Spleen (tissue), 7 donors: ENCODE measurements at regions not wholly inside any gene's neighbourhood (a gene's known extent, or its start where the extent isn't known, plus 50 kb on each side); places are given as distances from the start of the nearest gene placed in this dataset.

Source experiments
- CTCF ChIP-seq, 11 experiments: fragments of 200-600 bp in 7 of 11; fragments of 450-650 bp in 4 of 11; sonication (generic) in 4 of 11; IDR thresholded peaks in 8 of 11; conservative IDR thresholded peaks in 3 of 11; 1 replicate in 7 of 11; 2 replicates in 4 of 11; pipeline versions ENCODE4 v1.4.0 to v1.8.0; 2016 to 2021; ENCODE audit warnings: antibody characterized with exemption in 11 of 11, inconsistent platforms in 4 of 11, mild to moderate bottlenecking in 1 of 11
- POLR2A ChIP-seq, 3 donors: fragments of 450-650 bp; IDR thresholded peaks; one replicate each; pipeline ENCODE4 v1.5.1; 2017; ENCODE audit warnings: antibody characterized with exemption in 3 of 3, mild to moderate bottlenecking in 1 of 3
- POLR2AphosphoS5 ChIP-seq, 3 donors: sonication (generic); formaldehyde crosslinking; IDR thresholded peaks; one replicate each; pipeline ENCODE4 v1.5.1; 2017; ENCODE audit warnings: antibody characterized with exemption in 3 of 3
- donor health status: DM: no; HTN: no; CAD: no; lungs with moderate emphysema.
- donor health status: DM: no; HTN: no; CAD: no.
- donor health status: DM: no; HTN: no; CAD: no.

- TF ChIP-seq POLR2AphosphoS5 (IDR thresholded peaks at IDR 0.05) (no peak), POLR2A (IDR thresholded peaks at IDR 0.05) (no peak), CTCF (IDR thresholded peaks at IDR 0.05 in 8 of 11, conservative IDR thresholded peaks at IDR 0.05 in 3 of 11) (no peak)
Observed at GRCh38 chr2:61713457-61713856, 140.4 kb downstream of the FAM161A start.
